SHP77 treated with DMSO at 0.1 percent for 48 hours (cell line): ENCODE measurements at regions not wholly inside any gene's neighbourhood (a gene's known extent, or its start where the extent isn't known, plus 50 kb on each side); places are given as distances from the start of the nearest gene placed in this dataset.
"Not testable (repeated sequence)": the region's sequence is repeated elsewhere in the genome, so short reads cannot be mapped to it uniquely, and the experiment has no call there.

ENCODE experiments used
- DNase-seq: peaks from one replicate; lab custom pipeline; 2025; lab: John Stamatoyannopoulos, UW

DNA sequence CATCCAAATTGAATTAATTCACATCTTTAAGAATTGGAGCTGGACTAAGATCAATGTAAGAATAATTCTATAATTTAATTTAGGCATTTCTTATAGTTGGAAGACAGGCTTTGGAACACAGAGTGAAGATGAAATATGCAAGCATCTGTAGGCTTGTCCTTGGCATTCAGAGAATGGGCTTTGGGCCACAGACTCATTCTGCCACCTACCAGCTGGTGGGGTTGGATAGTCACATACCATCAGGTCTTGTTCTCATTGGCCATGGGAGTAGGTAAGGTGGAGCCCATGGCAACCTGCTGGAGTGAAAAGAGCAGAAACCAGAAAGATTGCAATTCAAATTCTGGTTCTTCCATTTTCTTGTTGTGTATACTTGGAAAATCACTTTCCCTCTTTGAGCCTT, 300.3 kb downstream of the CYRIA start:
- DNase-seq, result no peak

DNA sequence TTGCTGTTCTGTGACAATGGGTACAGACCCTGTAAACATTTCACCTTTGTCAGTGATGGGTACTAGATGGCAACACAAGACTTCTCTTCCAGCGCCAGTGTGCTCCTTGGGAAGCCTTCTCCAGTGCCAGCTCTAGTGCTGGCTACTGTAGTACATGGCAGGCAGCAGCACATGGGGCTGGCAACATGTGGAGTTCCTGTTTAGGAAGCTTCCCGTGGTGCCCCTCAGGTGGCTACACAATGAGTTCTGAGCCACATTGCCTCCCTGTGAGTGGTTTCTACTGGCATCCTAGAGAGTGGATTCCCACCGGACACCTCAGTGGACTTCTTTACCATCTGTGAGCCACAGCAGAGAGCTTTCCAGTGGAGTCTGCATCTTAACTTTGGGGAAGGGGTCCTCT, 302.1 kb downstream of the CYRIA start:
- DNase-seq, result no peak

DNA sequence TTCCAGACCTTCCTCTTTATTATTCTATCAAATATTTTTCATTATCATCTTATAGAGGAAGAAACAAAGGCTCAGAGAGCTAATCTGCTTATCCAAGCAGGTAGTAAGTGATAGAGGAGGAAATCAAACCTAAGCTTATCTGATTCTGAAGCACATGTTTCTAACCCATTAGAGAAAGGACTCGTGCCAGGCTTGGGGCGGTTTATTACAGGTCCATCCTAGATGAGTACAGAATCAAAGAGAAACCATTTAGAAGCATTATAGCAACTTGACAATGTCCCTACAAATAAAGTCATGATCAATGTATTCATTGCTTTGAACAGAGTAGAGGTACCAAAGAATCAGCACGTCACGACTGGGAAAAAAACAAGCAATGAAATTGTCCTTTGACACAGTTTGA, 303.0 kb downstream of the CYRIA start:
- no peak for DNase-seq

DNA sequence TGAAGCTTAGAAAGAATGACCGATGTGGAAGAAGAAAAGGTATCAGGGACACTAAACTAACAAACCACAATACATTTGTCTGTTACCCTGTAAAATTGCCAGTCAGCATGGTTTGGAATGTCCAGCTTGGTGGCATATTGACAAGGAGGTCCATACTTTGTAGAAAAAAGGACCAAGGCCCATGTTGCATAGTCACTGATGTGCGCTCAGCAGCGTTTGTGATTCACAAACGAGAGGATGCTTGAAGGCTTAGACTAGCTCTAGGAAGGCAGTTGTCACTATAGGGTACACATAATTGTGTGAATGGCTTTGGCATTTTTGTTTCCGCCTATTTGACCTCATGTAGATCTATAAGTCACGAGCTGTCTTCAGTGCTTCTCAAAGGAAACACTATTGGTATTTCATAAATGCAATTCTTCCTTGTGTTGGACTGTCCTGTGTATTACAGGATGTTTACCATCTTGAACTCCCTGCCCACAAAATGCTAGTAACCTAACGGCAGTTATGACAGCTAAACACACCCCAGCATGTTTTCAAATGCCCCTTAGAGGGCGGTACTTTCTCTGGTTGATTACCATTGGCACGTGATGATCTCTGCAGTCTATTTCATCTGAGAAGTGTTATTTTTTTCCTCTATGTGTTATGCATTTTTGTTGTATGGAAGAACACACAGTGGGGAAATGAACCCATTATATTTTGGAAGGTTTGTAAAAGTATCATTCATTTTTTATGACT, 304.2 kb downstream of the CYRIA start:
- DNase-seq, result no peak

DNA sequence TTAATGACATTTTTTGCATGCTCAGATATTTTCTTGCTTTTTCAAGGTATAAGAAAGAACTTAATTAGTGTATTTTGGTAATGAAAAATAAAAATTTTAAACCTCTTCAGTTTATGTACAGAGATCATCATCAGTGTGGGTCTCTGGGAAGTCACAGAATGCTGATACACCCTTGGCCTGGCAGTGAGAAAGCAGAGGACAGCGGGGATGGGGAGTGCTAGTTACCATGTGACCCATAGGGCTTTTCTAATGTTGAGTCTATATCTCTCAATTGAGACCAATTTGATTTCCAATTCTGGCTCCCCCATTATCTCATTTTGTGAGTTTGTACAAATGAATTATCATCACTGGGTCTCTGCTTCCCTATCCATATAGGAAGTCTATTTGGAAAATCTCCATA, 305.7 kb downstream of the CYRIA start:
- DNase-seq, result no peak

DNA sequence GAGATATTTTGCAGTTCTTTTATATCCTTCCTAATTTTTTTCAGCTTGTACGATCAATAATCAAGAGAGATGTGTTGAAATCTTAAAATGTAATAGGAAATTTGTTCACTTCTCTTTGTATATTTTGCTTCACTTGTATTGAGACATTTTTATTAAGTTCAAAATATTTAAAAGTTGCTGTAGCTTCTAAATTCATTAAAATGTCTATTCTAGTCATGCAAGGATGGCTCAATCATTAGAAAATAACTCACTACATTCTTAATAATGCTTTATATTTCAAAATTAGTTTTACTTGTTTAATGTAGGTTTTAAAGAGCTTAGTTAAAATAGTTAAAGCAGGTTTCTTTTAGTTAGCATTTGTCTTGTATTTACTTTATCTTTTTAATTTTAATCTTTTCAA, 308.4 kb downstream of the CYRIA start:
- DNase-seq, result no peak

DNA sequence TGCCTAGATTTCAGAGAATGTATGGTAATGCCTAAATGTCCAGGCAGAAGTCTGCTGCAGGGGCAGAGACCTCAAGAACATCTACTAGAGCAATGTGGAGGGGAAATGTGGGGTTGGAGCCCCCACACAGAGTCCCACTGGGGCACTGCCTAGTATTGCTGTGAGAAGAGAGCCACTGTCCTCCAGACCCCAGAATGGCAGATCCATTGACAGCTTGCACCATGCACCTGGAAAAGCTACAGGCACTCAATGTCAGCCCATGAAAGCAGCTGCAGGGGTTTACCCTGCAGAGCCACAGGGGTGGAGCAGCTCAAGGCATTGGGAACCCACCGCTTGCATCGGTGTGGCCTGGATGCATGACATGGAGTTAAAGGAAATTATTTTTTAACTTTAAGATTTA, 314.1 kb downstream of the CYRIA start:
- DNase-seq, result no peak

DNA sequence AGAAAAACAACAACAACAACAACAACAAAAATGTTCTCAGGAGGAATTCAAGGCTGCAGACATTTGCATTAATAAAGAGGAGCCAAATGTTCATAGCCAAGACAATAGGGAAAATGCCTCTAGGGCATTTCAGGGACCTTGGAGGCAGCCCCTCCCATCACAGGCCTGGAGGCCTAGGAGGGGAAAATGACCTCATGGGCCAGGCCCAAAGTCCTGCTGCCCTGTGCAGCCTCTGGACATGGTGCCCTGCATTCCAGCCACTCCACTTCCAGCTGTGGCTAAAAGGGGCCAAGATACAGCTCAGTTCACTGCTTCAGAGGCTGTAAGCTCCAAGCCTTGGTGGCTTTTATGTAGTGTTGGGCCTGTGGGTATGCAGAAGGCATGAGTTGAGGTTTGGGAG, 314.5 kb downstream of the CYRIA start:
- DNase-seq, result no peak

DNA sequence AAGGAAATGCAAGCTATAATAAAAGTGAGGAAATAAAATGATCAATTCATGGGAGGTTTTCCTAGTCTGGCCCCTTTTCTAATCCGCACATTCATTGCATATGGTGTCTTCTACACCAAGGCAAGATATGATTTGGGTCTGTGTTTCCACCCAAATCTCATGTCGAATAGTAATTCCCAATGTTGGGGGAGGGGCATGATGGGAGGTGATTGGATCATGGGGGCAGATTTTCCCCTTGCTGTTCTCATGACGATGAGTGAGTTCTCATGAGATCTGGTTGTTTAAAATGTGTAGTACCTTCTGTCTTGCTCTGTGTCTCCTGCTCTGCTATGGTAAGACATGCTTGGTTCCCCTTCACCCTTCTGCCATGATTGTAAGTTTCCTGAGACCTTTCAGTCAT, 315.4 kb downstream of the CYRIA start:
- no peak for DNase-seq

DNA sequence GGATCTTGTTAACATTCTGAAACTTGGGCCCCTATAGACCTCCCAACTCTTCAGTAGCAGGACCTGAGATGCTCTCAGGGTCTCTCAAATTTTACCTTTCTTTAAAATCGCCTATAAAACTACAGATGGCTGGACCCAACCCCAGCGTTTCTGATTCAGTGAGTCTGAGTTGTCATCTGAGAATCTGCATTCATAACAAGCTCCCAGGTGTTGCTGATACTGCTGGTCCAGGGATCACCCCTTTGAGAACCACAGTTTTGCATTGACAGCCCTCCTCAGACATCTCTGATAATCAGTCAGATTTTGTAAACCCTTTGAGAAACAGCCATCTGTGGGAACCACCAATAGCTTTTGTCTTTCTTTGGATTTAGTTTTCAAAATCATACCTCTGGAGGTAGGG, 315.8 kb downstream of the CYRIA start:
- no peak for DNase-seq

DNA sequence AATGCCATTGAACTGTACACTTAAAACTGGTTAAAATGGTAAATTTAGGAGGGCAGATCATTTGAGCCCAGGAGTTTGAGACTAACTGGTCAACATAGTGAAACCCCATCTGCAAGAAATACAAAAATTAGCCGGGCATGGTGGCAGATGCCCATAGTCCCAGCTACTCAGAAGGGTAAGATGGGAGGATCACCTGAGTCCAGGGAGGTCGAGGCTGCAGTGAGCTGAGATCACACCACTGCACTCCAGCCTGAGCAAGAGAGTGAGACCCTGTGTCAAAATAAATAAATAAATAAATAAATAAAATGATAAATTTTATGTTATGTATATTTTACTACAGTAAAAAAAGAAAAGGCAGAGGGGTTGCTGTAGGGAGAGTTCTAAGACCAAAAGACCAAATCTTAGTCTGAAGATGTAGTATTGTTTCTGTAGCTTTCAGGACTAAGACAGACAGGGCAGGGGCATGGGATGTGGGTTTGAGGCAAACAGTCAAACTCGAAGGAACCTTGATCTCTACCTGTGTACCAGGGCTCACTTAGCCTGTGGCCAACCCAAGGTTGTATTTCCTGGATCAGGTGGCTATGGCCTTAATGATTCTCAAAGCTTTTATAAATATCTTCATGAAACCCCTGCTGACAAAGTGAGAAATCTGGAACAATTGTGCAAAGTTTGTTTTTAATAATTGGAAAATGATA, 316.7 kb downstream of the CYRIA start:
- DNase-seq, result no peak

DNA sequence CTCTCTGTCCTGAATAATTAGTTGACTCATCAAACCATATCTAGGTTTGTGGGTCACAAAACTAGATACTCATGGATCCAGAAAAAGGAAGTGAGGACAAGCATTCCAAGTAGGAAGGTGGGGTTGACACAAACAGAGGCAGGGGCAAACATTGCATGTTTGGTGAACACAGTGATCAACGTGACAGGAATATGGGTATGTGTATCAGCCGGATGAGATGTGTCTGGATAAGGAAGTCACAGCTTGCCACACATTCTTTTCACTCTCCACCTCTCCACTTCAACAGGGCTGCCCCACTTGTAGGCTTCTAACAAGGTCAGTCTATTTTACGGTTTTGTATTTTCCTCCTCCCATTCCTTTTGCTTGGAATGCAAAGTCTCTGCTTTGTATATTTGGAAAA, 319.0 kb downstream of the CYRIA start:
- DNase-seq, result no peak

DNA sequence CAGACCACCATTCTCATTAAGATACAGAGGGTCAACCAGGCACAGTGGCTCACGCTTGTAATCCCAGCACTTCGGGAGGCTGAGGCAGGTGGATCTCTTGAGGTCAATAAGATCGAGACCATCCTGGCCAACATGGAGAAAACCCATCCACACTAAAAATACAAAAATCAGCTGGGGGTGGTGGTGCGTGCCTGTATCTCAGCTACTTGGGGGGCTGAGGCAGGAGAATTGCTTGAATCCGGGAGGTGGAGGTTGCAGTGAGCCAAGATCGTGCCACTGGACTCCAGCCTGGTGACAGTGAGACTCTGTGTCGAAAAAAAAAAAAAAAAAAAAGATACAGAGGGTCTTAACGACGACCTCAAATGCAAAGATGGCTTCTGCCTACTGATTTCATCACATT, 320.4 kb downstream of the CYRIA start:
- not testable (repeated sequence) for DNase-seq

DNA sequence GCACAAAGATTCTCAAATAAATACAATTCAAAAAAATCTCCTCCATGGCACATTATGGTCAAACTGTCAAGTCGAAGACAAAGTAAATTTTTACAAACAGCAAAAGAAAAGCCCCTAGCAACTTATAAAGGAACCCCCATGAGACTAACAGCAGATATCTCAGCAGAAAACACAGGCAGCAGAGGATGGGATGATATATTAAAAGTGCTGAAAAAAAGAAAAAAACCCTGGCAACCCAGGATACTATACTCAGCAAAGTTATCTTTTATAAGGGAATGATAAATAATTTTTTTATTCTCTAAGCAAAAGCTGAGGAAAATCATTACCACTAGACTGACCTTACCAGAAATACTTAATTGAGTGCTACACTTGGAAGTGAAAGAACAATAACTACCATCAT, 326.4 kb downstream of the CYRIA start:
- DNase-seq, result no peak

DNA sequence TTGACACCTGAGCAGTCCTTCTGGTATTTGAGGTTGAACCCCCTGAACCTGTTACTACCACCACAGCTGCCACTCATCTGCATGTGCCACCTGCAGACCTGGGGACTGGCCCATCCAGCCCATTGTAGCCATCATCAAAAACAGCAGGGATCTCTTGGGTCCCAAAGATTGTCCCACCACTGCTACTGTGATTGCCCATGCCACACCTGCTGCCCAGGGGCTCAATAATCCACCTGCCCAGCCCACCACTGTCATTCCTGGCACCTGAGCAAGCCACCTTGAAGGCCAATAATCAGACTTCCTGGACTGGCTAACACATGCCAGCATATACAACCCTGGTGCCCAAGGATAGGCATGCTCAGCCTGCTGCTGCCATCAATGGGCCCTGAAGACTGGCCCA, 327.6 kb downstream of the CYRIA start:
- no peak for DNase-seq

DNA sequence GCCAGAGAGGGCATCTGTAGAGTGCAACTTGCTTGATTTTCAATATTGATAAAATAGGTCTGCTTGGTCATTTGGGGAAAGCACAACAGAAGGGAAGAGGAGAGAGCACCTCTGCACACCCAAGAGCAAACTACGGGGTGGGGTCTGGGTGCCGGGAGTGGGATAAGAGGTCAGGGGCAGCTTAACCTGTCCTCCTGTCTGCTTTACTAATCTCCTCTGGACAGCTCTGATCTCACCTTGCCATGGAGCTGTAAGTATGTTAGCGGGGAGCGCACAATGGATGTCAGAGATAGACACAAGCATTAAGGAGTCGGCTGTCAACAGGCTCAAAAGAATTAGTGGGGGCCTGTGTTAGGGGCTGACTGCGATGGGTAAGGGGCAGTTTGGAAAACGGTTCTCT, 328.7 kb downstream of the CYRIA start:
- no peak for DNase-seq

DNA sequence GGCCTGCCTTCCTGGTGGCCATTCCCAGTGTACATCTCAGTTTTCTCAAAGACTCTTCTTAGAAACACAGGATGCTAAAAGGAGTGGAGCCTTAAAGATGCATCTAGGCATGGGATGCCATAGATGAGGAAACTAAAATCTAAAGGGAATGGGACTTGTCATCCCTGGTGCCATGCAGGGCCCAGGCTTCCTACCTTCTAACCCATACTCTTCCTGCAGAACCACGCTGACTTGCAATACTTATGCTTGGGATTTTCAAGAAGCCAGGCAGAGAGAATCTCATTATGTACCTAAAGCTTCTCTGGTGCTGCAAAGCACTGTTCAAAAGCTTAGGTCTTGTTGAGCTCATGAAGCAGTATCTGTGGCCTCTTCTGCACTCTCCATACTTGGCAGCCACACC, 329.1 kb downstream of the CYRIA start:
- no peak for DNase-seq

DNA sequence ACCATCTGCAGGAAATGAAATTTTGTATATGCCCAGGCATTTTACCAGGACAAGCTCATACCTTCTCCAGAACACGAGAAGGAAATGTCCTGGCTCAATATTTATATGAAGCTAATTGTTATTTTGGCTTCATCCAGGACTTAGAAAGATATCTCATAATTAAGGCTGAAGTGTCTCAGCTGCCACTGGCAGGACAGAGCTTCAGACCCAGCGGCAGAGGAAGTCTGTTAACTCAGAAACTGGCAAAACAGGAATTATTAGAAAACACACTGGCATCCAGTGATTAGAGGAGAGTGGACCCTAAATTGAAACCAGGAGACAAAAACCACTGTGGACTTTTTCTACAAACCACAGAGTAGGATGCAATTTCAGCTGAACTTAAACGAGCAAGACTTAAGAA, 329.7 kb downstream of the CYRIA start:
- no peak for DNase-seq

DNA sequence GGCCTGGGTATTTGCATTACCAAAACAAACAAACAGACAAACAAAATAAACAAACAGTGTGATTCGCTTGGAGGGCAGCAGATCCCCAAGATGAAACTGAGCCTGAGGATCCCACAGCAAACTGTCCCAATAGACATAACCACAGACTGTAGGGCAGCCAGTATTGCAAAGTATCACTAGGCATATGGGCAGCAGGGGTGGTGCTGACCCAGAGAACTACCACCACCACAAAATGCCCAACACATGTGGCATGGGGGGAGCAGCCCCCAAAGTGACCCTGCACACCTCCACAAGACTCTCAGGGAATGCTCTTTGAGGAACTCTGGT, 330.1 kb downstream of the CYRIA start:
- DNase-seq, result no peak

DNA sequence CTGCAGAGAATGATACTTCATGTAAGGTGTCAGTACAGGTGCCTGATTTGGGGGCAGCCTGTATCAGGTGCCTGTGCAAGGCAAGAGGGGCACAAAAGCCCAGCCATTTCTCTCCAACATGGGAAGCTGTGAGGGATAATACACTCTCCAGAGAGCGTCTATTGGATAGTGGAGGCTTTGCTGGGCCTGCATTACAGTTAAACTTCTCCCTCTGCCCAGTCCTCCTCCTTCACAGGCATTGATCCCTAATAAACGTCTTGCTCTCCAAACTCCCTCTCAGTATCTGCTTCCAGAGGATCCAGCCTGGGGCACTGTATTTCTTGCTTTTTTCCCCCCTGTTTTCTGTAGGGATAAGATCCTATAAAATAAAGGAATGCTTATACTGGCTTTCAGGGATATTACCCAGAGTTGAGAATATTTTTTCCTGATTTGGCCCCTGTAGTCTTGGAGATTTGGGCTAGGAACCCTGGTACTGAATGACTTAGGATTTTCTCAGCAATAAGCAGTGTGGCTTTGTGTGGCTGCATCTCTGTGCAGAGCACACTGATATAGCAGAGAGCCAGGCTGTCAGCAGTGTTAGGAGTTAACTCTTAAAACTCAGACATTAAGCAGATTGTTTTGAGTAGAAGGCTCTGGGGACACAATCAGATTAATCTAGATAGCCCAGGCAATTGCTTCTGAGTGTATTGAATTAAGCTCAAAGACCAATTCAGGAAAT, 330.6 kb downstream of the CYRIA start:
- no peak for DNase-seq

DNA sequence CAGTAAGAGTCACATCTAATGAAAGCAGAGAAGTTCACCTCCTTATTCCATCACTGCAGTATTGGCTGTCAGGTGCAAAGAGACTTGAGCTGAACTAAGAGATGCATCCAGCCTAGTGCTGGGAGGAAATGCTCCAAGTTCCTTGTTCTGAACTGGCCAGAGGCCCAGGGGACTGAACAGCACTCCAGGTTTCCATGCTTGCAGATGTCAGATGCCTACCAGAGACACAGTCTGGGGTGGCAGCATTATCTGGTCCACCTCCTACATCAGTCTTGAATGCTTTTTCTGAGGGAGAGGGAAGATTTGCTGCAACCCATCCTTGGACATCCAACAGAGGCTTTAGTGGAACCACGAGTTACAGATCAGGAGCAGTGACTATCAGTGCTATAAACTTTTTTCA, 331.3 kb downstream of the CYRIA start:
- DNase-seq, result no peak

DNA sequence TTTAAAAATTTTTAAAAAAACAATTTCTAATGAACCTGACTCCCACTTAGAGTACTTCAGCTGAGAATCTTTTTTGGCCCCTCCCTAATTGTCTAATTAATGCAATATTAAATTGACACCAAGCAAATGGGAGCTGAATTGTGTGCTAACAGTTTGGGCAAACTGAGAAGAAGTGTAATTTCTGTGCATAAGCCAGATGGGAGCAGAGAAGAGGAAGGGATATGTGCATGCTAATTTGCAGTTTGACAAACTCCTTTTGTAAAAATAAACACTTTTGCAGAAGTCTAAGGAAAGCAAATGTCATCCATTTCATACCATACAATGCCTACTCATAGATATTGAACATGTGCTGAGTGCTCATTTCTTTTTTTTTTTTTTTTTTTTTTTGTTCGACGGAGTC, 332.0 kb downstream of the CYRIA start:
- DNase-seq, result no peak
